ENCODE measurements at regions not wholly inside any gene's neighbourhood (a gene's known extent, or its start where the extent isn't known, plus 50 kb on each side); places are given as distances from the start of the nearest gene placed in this dataset.
"Not testable (repeated sequence)": the region's sequence is repeated elsewhere in the genome, so short reads cannot be mapped to it uniquely, and the experiment has no call there.

DNA sequence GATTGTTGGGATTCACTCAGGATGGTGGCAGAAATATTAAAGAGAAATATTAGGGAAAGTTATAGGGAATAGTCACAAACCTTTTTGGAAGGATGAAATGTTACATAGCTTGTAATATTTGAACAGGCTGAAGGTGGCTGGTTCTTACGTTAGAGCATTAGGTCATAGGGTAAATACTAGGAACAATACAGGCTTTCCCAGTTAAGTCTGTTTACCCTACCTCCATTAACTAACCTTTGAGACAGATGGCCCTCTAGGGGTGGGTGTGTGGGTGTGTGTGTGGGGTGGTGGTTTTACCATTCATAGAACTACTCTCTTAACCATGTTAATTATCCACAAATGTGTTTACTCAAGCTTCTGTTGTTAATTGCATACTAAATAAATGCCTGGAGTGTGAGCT is 94.3 kb upstream of the STK32A start:
- Mint-ChIP-seq H3K27ac (no peak overlapping the region), H3K36me3 (peaks cover 29% of the 10 kb centered on the region), H3K27me3 (ENCODE audit: low read depth) (peaks cover 13% of the 10 kb centered on the region), H3K9me3 (peaks cover 44% of the 10 kb centered on the region), H3K4me1 (peaks cover 4% of the 10 kb centered on the region), H3K4me3 (no peak overlapping the region)
- ATAC-seq, result no peak
- TF ChIP-seq, protein P1, sequence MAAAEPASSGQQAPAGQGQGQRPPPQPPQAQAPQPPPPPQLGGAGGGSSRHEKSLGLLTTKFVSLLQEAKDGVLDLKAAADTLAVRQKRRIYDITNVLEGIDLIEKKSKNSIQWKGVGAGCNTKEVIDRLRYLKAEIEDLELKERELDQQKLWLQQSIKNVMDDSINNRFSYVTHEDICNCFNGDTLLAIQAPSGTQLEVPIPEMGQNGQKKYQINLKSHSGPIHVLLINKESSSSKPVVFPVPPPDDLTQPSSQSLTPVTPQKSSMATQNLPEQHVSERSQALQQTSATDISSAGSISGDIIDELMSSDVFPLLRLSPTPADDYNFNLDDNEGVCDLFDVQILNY (CRISPR knock-in tag; IDR thresholded peaks at IDR 0.05), result no peak
- TF ChIP-seq JAZF1 (CRISPR knock-in tag; IDR thresholded peaks at IDR 0.05), result no peak
- no peak for TF ChIP-seq FOXJ3 (CRISPR knock-in tag; IDR thresholded peaks at IDR 0.05; ENCODE audit: borderline replicate concordance)
- no peak for TF ChIP-seq ZNF671 (CRISPR knock-in tag; IDR thresholded peaks at IDR 0.05)
- TF ChIP-seq, protein P2, sequence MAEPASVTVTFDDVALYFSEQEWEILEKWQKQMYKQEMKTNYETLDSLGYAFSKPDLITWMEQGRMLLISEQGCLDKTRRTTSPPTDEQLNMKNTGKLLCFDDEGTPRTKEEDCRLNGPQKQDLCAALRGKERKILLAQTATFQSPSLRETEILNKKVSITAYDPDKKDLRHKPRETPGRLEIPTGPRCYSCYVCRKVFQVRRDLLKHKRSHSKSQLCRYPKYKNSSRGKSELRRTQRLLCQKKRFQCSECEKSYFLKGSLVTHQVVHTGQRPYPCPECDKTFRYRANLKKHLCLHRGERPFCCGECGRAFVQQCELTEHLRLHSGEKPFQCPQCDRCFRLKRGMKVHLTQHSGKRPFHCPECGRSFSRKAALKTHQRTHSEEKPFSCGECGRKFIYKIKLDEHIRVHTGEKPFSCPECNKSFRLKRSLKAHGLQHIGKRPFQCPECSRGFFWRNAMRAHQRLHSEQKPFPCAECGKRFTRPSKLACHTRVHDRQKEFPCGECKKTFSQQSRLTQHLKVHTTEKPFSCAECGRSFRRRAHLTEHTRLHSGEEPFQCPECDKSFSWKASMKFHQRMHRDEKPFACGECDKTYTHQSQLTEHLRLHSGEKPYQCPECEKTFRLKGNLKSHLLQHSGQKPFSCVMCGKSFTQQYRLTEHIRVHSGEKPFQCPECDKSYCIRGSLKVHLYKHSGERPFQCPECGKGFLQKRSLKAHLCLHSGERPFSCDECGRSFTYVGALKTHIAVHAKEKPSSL (CRISPR knock-in tag; conservative IDR thresholded peaks at IDR 0.05), result no peak
- no peak for TF ChIP-seq SOX15 (CRISPR knock-in tag; IDR thresholded peaks at IDR 0.05)
- TF ChIP-seq, protein P3, sequence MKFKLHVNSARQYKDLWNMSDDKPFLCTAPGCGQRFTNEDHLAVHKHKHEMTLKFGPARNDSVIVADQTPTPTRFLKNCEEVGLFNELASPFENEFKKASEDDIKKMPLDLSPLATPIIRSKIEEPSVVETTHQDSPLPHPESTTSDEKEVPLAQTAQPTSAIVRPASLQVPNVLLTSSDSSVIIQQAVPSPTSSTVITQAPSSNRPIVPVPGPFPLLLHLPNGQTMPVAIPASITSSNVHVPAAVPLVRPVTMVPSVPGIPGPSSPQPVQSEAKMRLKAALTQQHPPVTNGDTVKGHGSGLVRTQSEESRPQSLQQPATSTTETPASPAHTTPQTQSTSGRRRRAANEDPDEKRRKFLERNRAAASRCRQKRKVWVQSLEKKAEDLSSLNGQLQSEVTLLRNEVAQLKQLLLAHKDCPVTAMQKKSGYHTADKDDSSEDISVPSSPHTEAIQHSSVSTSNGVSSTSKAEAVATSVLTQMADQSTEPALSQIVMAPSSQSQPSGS (CRISPR knock-in tag; IDR thresholded peaks at IDR 0.05; ENCODE audit: borderline replicate concordance, low read depth), result no peak
- ChIA-PET CTCF (no interaction called here), POLR2A (no interaction called here)
- no peak for DNase-seq (ENCODE audit: low spot score)

DNA sequence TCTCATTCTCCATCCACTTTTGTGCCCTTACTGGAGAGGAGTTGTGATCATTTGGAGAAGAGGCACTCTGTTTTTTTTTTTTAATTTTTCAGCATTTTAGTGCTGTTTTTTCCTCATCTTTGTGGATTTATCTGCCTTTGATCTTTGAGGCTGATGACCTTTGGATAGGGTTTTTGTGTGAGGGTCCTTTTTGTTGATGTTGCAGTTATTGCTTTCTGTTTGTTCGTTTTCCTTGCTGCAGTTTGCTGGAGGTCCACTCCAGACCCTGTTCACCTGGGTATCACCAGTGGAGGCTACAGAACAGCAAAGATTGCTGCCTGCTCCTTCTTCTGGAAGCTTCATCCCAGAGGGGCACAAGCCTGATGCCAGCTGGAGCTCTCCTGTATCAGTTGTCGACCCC is 93.2 kb upstream of the STK32A start:
- H3K4me3 Mint-ChIP-seq; CTCF ChIA-PET; H3K27ac Mint-ChIP-seq; ATAC-seq; DNase-seq (ENCODE audit: low spot score); H3K4me1 Mint-ChIP-seq: not testable (repeated sequence)
- peaks cover 25% of the 10 kb centered on the region for H3K36me3 Mint-ChIP-seq
- peaks cover 13% of the 10 kb centered on the region for H3K27me3 Mint-ChIP-seq (ENCODE audit: low read depth)
- peaks cover 35% of the 10 kb centered on the region for H3K9me3 Mint-ChIP-seq
- POLR2A ChIA-PET, result interaction anchor here (0.9 kb wide), 1 partner anchor 10 kb away, joined by 12 read pairs; no protein-coding TSS in a partner anchor

DNA sequence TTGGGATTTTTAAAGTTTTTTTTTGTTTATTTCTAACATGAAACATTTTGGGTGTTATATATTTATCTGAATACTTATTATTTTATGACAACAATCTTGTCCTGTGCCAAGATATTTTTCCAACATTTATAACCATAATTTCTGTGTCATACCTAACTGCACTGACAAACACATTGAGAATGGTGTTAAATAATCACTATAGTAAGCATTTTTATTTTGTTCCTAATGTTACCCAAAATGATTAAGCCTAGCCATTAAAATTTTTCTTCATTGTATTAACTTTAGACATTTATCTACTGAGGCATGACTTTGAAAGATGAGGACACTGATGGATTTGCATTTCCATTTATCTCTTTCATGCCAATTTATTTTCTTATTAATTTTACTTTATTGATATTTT is 91.6 kb upstream of the STK32A start:
- no peak for ATAC-seq
- Mint-ChIP-seq H3K9me3 (peaks cover 23% of the 10 kb centered on the region), H3K27me3 (ENCODE audit: low read depth) (peaks cover 10% of the 10 kb centered on the region), H3K4me3 (no peak overlapping the region), H3K36me3 (peaks cover 16% of the 10 kb centered on the region), H3K4me1 (peaks cover 4% of the 10 kb centered on the region), H3K27ac (no peak overlapping the region)
- ChIA-PET POLR2A (no interaction called here), CTCF (no interaction called here)
- TF ChIP-seq, protein P2 (CRISPR knock-in tag; conservative IDR thresholded peaks at IDR 0.05), result no peak
- TF ChIP-seq TEAD1 (CRISPR knock-in tag; IDR thresholded peaks at IDR 0.05) (no peak), ZNF317 (CRISPR knock-in tag; IDR thresholded peaks at IDR 0.05; ENCODE audit: borderline replicate concordance, low read depth) (no peak)
- DNase-seq (ENCODE audit: low spot score), result no peak

DNA sequence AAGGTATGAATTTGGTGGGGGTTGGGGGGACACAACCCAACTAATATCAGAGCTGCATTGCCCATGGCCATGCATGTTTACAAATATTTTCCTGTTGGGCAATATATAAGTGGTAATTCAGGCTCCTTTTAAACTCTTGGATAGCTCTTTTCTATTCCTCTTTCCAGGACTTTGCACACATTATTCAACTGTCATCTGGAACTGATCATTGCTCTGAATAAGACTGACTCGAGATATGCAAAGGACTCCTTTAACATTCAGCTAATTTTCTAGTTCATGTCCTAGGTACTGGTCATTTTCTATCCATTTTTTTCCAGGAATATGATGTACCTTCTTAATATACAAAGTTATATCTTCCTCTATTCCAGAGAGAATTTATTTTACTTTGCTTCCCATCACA is 89.5 kb upstream of the STK32A start:
- Mint-ChIP-seq H3K36me3 (peaks cover 2% of the 10 kb centered on the region), H3K27me3 (ENCODE audit: low read depth) (no peaks in the 10 kb centered on the region; the same call in 1 of the 2 replicates), H3K9me3 (peaks cover 2% of the 10 kb centered on the region), H3K4me1 (peaks cover 4% of the 10 kb centered on the region), H3K4me3 (no peak overlapping the region), H3K27ac (no peak overlapping the region)
- DNase-seq (ENCODE audit: low spot score) (no peak), ATAC-seq (no peak)
- POLR2A ChIA-PET, result no interaction called here
- CTCF ChIA-PET, result no interaction called here
- TF ChIP-seq, protein P4, sequence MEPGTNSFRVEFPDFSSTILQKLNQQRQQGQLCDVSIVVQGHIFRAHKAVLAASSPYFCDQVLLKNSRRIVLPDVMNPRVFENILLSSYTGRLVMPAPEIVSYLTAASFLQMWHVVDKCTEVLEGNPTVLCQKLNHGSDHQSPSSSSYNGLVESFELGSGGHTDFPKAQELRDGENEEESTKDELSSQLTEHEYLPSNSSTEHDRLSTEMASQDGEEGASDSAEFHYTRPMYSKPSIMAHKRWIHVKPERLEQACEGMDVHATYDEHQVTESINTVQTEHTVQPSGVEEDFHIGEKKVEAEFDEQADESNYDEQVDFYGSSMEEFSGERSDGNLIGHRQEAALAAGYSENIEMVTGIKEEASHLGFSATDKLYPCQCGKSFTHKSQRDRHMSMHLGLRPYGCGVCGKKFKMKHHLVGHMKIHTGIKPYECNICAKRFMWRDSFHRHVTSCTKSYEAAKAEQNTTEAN (CRISPR knock-in tag; IDR thresholded peaks at IDR 0.05), result no peak
- no peak for TF ChIP-seq TP53 (CRISPR knock-in tag; IDR thresholded peaks at IDR 0.05)
- TF ChIP-seq ZNF317 (CRISPR knock-in tag; IDR thresholded peaks at IDR 0.05; ENCODE audit: borderline replicate concordance, low read depth), result no peak
- no peak for TF ChIP-seq SMAD3 (CRISPR knock-in tag; IDR thresholded peaks at IDR 0.05; ENCODE audit: borderline replicate concordance)
- TF ChIP-seq, protein P5, sequence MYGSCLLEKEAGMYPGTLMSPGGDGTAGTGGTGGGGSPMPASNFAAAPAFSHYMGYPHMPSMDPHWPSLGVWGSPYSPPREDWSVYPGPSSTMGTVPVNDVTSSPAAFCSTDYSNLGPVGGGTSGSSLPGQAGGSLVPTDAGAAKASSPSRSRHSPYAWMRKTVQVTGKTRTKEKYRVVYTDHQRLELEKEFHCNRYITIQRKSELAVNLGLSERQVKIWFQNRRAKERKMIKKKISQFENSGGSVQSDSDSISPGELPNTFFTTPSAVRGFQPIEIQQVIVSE (CRISPR knock-in tag; IDR thresholded peaks at IDR 0.05; ENCODE audit: borderline replicate concordance), result no peak
- TF ChIP-seq, protein P6, sequence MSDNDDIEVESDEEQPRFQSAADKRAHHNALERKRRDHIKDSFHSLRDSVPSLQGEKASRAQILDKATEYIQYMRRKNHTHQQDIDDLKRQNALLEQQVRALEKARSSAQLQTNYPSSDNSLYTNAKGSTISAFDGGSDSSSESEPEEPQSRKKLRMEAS (CRISPR knock-in tag; IDR thresholded peaks at IDR 0.05), result no peak
- TF ChIP-seq, protein P2 (CRISPR knock-in tag; conservative IDR thresholded peaks at IDR 0.05), result no peak

Data from WTC11 (cell line).